Amygdala (tissue), 56 donors: ENCODE measurements at regions not wholly inside any gene's neighbourhood (a gene's known extent, or its start where the extent isn't known, plus 50 kb on each side); places are given as distances from the start of the nearest gene placed in this dataset.
"Not testable (repeated sequence)": the region's sequence is repeated elsewhere in the genome, so short reads cannot be mapped to it uniquely, and the experiment has no call there.

Experiments
- DNase-seq, 56 donors: peaks; one replicate each; lab custom pipeline; 2025; lab: John Stamatoyannopoulos, UW

DNA sequence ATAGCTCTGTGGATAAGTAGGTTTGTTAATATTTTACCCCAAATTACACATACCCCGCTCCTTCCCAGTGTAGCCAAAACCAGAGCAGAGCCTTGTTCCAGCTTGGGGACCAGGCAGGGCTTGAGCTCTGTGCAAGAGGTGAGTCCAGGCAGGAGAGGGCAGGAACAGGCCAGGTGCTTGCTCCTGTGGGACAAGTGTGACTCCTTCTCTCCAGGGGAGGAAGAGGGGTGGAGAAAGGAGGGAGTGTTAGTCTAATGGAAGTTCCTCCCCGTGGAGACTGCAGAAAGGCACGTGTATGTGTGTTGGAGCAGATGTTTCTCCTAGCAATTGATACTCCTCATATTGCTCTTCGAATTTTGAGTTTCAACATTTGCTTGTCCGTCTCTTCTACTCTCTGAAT lies 201.0 kb downstream of the FGF9 start:
- DNase-seq: no peak

DNA sequence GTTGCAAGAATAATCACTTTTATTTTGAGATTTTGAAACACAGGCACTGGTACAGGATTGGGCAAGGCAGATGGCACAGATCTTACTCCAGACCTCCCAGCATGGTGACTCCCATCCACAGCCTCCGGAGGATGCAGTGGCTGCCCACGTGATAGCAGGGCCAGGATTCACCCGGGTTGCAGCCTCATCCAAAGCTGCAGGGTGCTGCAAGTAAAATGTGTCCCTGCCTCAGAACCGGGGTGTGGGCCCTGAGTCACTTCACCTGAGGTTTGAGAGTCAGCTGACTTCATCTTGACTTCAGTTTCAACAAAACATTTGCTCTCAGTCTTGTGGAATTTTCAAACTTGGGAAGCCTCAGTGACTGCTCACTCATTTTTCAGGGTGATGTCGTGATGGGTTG lies 201.9 kb downstream of the FGF9 start:
- DNase-seq: no peak

DNA sequence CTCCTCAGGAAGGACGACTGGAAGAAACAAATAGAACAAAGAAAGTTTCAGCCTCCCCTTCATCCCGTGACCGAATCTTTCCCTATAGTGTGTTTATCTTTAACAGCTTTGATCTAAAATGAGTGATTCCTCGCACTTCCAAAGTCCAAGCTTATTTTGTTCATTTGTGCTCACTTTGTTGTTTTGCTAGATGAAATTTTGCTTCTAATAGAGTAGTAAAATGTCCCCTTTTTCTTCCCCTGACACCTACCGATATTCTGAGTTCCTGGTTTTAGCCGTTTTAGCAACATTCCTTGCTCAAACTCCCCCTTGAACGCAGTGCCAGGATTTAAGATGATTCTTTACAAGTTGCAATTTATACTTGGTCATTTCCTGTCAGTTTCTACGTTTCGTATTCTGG lies 204.2 kb downstream of the FGF9 start:
- no peak for DNase-seq

GRCh38 chr13:21879263-21879914 lies 208.5 kb downstream of the FGF9 start:
- no peak for DNase-seq

DNA sequence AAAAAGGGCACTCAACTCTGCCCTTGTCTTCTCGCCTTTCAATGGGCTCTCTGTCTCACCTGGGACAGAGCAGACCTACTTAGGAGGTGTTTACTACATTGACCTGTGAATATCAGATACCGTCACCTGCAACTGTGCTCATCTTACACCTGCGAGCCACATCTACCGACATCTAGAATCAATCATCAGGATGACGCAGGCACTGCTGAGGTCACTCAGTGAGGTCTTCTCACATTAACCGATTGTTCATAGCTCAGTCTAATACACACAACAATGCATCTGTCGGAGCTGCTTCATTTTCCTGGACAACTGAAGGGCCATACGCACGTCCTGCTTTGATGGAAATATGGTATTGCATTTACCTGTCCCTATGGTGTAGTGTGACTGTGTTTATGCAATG lies 211.9 kb downstream of the FGF9 start:
- no peak for DNase-seq

DNA sequence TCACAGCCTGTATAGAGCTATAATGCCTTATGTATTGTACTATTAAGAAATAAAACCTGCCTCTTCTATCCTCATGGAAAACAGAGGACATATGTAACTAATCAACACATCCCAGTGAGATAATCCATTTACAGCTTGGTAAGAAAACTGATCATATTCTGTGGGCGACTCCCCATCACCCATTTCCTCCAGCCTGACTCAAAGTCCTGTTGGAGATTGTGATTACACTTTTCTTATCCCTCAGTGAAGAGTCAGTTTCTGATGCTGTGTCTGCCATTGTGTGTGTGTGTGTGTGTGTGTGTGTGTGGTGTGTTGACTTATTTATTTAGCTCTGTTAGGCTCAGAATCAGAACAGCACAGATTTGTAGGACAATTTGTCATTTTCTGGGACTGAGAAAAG lies 212.8 kb downstream of the FGF9 start:
- DNase-seq: no peak

- DNase-seq: no peak
Observed at GRCh38 chr13:21884299-21884909, 213.5 kb downstream of the FGF9 start.

GRCh38 chr13:21884965-21885567 lies 214.2 kb downstream of the FGF9 start:
- DNase-seq: no peak

GRCh38 chr13:21885714-21886224 lies 214.9 kb downstream of the FGF9 start:
- DNase-seq: no peak

DNA sequence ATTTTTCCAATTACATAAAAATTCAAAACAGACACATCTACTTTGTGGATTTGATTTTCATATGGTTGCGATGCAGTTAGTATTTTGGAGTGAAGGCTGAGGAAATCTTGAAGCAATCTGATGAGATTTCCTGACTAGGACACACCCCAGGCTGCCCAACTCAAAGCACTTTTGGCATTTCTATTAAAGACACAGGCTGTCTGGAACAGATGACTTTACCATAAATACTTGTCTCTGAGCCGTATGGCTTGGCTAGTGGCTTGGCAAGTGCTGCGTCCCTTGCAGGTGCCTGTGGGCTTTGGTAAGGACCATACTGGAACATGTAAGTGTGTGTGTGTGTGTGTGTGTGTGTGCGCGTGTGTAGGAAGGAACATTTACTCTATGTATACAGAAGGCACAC lies 218.8 kb downstream of the FGF9 start:
- no peak for DNase-seq

DNA sequence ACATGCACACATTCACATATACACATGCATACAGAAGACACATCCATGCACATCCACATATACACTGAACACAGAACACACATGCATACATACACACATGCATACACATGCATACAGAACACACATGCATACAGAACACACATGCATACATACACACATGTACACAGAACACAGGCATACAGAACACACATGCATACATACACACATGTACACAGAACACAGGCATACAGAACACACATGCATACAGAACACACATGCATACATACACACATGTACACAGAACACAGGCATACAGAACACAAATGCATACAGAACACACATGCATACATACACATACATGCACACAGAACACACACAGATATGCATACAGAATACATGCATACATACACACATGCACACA lies 219.3 kb downstream of the FGF9 start:
- DNase-seq: not testable (repeated sequence)

- DNase-seq: no peak
Observed at GRCh38 chr13:21894091-21894490, 223.2 kb downstream of the FGF9 start.

- DNase-seq: no peak
Observed at GRCh38 chr13:21894703-21895699, 224.1 kb downstream of the FGF9 start.

DNA sequence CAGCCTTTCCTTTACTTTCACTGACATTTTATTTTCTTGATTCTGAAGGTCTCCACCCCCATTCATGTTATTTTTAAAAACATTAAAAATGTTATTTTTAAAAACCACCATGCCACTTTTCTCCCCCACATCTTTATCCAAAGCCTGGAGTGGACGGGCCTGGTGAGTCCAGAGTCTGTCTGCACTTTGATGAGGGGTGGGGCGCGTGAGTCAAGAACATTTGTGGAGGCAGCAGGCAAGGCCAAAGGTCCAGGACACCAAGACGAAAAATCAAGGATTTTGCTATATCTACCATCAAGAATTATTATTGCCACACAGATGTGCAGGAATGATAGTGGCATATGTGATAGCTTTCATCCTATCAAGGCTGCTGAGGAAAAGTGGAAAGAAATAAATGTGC lies 224.9 kb downstream of the FGF9 start:
- DNase-seq: no peak

- no peak for DNase-seq
Observed at GRCh38 chr13:21897161-21897560, 226.3 kb downstream of the FGF9 start.

GRCh38 chr13:21898459-21898858 lies 227.6 kb downstream of the FGF9 start:
- no peak for DNase-seq

GRCh38 chr13:21898945-21899344 lies 228.1 kb downstream of the FGF9 start:
- no peak for DNase-seq

DNA sequence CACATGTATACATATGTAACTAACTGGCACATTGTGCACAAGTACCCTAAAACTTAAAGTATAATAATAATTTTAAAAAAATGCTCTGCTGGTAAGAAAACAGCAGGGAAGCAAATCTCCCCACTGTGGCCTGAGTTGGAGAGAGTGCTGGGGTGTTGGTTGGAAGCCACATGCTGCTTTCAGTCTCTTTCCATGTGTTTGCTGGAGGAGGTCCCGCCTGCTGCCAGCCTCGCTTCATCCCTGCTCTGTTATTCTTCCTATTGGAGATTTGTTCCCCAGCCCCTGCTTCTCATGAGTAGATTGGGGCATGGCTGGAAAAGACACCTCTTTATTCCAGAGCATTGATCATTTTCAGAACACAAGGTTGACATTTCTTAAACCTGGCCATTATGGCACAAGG lies 230.5 kb downstream of the FGF9 start:
- DNase-seq: no peak

DNA sequence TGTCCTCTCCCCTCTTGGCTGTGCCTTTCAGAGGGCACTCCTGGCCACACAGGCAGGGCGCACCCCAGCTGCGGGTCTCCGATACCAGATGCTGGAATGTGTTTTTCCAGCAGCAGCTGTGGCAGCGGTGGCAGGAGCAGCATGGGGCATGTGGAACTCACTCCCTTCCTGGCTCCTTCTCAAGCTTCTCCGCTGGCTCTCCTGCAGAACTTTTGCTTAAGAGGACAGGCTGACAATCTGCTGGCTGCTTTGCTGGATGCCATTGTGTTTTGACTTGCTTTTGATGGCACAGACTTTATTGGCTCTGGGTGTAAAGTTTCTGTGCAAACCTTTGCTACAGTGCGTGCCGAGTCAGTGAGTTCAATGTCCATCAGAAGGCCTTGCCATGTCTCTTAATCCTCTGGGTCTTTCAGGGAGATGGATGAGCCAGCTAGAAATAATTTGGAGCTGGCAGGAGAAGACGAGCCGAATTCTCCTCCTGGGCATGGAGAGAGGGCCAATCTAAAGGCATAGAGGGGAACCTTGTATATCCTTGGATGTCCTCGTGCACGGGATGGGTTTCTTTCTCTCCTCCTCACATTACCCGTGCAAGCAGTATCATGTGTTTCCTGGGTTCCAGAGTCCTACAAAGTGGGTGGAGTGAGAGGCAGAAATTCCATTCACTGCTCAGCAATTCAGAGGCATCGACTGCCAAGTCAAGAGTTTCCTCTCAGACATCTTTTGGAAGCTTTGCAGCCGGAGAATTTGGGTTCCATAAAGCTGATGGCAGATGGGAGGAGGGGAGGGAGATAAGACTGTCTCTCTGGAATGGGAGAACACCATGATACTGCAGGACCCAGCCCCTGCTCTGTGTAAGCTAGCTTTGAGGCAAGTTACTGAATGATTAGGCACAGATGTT lies 231.2 kb downstream of the FGF9 start:
- no peak for DNase-seq

DNA sequence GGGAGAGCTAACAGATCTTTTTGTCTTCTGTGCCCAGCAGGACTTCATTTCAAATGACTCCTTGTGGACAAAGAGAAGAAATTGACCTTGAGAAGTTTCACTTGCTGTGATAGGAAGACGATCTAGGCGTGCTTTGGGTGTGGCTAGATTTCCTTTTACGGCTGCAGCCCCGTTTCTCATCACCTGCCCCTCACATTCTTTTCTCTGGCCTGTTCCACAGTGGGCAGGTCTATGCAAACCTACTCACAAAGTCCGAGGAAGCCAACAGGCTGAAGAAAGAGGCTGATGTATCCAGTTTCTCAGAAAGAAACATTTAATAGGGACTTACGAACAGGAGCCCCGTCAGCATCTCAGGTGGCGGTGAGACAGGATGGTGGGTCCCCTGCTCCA lies 231.8 kb downstream of the FGF9 start:
- no peak for DNase-seq
